Mucosa of descending colon (tissue), 3 donors: ENCODE measurements at regions not wholly inside any gene's neighbourhood (a gene's known extent, or its start where the extent isn't known, plus 50 kb on each side); places are given as distances from the start of the nearest gene placed in this dataset.

Experiments used
- ATAC-seq: fragments of 200-7000 bp; cut with Tn5 transposase; one replicate; pipeline ENCODE4 v1.9.1; 2020; ENCODE audit warnings: mild to moderate bottlenecking, moderate library complexity
- DNase-seq, 3 donors: peaks; one replicate each; pipeline ENCODE4 v3.0.0-alpha.2; 2020
- H3K36me3 ChIP-seq: fragments of 200-600 bp; one replicate; pipeline ENCODE4 v1.8.0; 2021; ENCODE audit warnings: low read depth, mild to moderate bottlenecking
- H3K4me1 ChIP-seq: fragments of 200-600 bp; one replicate; pipeline ENCODE4 v1.8.0; 2021; ENCODE audit warnings: low read depth, mild to moderate bottlenecking
- H3K4me3 ChIP-seq: fragments of 200-600 bp; one replicate; pipeline ENCODE4 v1.8.0; 2021; ENCODE audit warnings: mild to moderate bottlenecking
- H3K9me3 ChIP-seq: fragments of 200-600 bp; one replicate; pipeline ENCODE4 v1.8.0; 2021; ENCODE audit warnings: mild to moderate bottlenecking
- intact Hi-C, 2 donors: fragments of 100-400 bp; cut with DNase I in 1 of 2; cut with micrococcal nuclease in 1 of 2; formaldehyde crosslinking; loops; one replicate each; pipeline versions ENCODE4 v1.11.0 to v1.11.1; 2022; cut with DNase I, micrococcal nuclease
- TF ChIP-seq, protein P1 (sequence below): fragments of 200-600 bp; IDR thresholded peaks from one replicate; pipeline ENCODE4 v1.8.0; 2022; ENCODE audit warnings: antibody characterized with exemption, mild to moderate bottlenecking
- donor health status: DM: no; HTN: no; CAD: no; lungs with moderate emphysema.
- donor health status: DM: no; HTN: no; CAD: no.
- donor health status: DM: no; HTN: yes; CAD: no.

- TF ChIP-seq, protein P1, sequence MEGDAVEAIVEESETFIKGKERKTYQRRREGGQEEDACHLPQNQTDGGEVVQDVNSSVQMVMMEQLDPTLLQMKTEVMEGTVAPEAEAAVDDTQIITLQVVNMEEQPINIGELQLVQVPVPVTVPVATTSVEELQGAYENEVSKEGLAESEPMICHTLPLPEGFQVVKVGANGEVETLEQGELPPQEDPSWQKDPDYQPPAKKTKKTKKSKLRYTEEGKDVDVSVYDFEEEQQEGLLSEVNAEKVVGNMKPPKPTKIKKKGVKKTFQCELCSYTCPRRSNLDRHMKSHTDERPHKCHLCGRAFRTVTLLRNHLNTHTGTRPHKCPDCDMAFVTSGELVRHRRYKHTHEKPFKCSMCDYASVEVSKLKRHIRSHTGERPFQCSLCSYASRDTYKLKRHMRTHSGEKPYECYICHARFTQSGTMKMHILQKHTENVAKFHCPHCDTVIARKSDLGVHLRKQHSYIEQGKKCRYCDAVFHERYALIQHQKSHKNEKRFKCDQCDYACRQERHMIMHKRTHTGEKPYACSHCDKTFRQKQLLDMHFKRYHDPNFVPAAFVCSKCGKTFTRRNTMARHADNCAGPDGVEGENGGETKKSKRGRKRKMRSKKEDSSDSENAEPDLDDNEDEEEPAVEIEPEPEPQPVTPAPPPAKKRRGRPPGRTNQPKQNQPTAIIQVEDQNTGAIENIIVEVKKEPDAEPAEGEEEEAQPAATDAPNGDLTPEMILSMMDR, result no peak
- H3K4me3 ChIP-seq, result no peak overlapping the region
- peaks cover 8% of the 10 kb centered on the region for H3K9me3 ChIP-seq
- no peaks in the 10 kb centered on the region for H3K36me3 ChIP-seq
- intact Hi-C loops, result no loop called here
- DNase-seq, result no peak
- no peaks in the 10 kb centered on the region for H3K4me1 ChIP-seq
- no peak for ATAC-seq
Measured at GRCh38 chr10:78196396-78196795, 162.7 kb downstream of the RPS24 start.

GRCh38 chr10:78196964-78197363 lies 163.3 kb downstream of the RPS24 start:
- Histone ChIP-seq H3K4me1 (no peaks in the 10 kb centered on the region), H3K4me3 (no peak overlapping the region), H3K36me3 (no peaks in the 10 kb centered on the region), H3K9me3 (peaks cover 8% of the 10 kb centered on the region)
- DNase-seq (no peak), ATAC-seq (no peak)
- intact Hi-C loops, result no loop called here
- TF ChIP-seq, protein P1, result no peak

GRCh38 chr10:78197628-78198272 lies 164.1 kb downstream of the RPS24 start:
- no peaks in the 10 kb centered on the region for H3K4me1 ChIP-seq
- H3K9me3 ChIP-seq, result peaks cover 8% of the 10 kb centered on the region
- ATAC-seq (no peak), DNase-seq (no peak)
- intact Hi-C loops, result no loop called here
- no peak overlapping the region for H3K4me3 ChIP-seq
- TF ChIP-seq, protein P1, result no peak
- no peaks in the 10 kb centered on the region for H3K36me3 ChIP-seq

DNA sequence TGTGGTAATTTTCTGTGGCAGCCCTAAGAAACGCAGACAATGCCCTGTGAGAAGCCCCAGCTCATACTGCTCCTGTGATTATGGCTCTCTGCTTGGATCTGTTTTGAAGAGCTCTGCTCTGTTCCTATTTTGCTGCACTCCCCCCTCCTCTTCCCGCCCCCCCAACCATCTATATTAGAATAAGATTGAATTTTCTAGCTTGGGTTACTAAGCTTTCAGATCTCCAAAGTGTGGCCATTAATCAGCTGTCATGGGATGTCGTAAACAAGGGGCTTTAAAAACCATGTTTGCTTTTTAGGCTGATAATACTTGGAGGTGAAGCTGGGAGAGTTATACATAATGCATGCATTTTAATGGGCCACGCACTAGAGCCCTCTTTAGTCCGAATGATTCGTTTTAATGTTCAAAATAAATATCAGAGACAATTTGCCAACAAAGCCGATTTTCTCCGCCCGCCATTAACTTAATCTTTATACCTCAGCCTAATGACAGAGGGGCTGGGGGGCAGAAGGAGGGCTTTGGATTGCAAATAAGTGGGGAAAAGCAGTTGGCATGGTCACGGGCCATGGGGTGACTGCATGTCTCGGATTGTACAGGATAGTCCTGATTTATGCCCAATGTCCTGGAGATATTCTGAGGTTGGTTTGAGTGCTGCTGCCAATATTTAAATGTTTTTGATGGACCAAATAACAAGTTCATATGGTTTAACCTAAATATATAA lies 165.5 kb downstream of the RPS24 start:
- intact Hi-C loops, result no loop called here
- ATAC-seq, result no peak
- TF ChIP-seq, protein P1, result no peak
- Histone ChIP-seq H3K36me3 (no peaks in the 10 kb centered on the region), H3K9me3 (no peaks in the 10 kb centered on the region), H3K4me3 (no peak overlapping the region), H3K4me1 (no peaks in the 10 kb centered on the region)
- DNase-seq, result no peak

GRCh38 chr10:78199759-78200158 lies 166.1 kb downstream of the RPS24 start:
- DNase-seq (no peak), ATAC-seq (no peak)
- TF ChIP-seq, protein P1, result no peak
- intact Hi-C loops, result no loop called here
- H3K36me3 ChIP-seq, result no peaks in the 10 kb centered on the region
- H3K4me3 ChIP-seq, result no peak overlapping the region
- no peaks in the 10 kb centered on the region for H3K4me1 ChIP-seq
- no peaks in the 10 kb centered on the region for H3K9me3 ChIP-seq
